GM21717 (cell line): ENCODE measurements at regions not wholly inside any gene's neighbourhood (a gene's known extent, or its start where the extent isn't known, plus 50 kb on each side); places are given as distances from the start of the nearest gene placed in this dataset.
A peak's percentile ranks its signal among the peaks of the same experiment; 100 is the strongest.

ENCODE experiments used
- ATAC-seq: cut with Tn5 transposase; IDR thresholded peaks from one replicate; pipeline ENCODE4 v1.9.1; 2021; ENCODE audit warnings: mild to moderate bottlenecking, moderate library complexity; ENCODE audit not compliant: unreplicated experiment

DNA sequence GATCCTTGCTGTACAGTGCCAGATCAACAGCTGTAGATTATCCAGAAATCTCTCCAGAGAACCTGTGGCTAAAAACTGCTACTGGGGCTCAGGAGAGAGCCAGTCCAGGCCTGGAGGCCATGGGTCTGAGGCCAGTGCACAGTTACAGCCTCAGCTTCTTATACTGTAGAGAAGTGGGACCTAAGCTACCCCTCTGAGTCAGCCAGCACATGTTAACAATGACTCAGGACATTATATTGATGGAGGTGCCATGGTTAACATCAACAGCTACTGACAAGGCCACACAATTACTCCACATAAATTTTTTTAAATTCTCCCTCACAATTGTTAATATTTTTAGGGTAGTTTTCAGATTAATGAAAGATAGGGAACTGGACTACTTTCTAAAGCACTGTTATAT is 138.5 kb downstream of the RBM26 start:
- ATAC-seq, result no peak

DNA sequence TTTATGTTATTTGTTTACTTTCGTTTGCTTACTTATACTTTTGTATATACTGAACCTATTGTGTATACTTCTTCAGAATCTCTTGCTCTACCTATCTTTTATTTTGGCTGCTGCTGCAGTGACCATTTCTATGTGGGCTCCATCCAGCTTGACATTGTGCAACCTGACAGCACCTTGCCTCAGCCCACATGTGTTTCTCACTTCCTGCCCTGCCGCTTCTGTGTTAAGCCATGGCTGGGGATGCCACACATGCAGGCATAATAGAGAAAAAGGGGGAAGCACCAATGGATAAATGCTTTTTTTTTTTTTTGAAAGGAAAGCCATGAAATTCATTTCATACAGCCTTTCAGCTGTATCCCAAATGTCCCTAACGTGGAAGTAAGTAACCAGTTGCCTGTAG is 147.6 kb downstream of the RBM26 start:
- ATAC-seq, result peak; percentile 97

DNA sequence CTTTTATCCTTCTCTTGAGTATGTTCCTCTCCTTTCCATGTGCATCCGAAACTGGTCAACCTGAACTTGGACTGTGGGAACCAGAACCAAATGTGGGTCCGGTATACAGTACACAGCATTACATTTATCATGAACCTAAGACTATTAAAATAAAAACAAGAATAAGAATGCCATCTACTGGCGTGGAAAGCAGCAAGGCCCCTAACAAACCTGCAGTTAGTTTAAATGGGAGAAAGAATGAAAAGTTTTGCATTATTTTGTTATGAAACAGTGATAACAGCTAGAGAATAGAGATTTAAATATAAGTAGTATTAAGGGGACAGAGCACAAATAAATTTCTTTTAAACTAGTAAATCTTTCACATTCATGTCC is 159.5 kb downstream of the RBM26 start:
- no peak for ATAC-seq

DNA sequence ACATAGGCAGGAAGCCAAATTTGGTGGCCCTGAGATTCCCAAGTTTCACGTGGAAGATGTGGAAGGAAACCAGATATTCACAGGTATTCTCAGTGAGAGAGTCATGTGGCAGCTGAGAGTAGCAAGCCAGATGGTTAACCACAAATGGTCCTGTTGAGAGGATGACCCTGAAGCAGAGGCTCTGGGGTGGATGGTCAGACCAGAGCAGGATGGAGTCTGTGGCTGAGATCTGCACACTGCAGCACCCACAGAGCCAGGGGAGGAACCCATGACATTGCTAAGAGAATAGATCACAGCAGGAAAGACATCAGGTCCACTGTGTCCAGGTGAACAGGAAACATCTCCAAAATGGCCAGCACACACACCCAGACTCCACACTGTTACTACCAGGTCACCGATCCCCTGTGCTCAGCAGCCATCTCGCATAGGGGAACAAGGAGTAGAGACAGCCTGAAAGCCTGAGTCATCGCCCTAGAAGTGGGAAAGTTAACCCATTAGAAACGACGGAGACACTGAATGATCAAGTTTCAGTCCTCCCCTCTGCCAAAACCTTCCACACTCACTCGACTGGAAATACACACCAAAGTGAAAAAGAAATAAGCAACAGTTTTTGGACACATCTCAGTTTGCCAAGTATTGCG is 160.0 kb downstream of the RBM26 start:
- no peak for ATAC-seq

DNA sequence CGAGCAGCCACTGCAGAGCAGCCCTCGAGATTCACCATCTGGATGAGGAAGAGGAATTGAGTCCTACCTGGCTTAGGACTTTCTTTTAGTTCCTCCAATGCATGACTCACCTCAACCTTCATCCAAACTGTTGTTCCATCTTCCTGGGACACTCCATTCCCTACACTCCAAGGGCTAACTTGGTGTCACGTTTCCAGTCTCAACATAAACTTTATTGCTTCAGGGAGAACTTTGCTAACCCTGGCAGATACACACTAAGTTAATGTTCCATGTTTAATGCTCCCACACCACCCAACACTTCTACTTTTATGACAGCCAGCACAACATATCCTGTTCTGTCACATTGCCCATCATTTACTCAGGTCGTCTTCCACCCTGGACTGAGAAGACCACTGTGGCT is 164.4 kb downstream of the RBM26 start:
- ATAC-seq, result no peak

GRCh38 chr13:79237981-79238380 is 168.1 kb downstream of the RBM26 start:
- ATAC-seq, result no peak

- no peak for ATAC-seq
These were observed 174.2 kb downstream of the RBM26 start for GRCh38 chr13:79231887-79232286.

- ATAC-seq, result no peak
These were observed 176.3 kb downstream of the RBM26 start for GRCh38 chr13:79229761-79230160.

DNA sequence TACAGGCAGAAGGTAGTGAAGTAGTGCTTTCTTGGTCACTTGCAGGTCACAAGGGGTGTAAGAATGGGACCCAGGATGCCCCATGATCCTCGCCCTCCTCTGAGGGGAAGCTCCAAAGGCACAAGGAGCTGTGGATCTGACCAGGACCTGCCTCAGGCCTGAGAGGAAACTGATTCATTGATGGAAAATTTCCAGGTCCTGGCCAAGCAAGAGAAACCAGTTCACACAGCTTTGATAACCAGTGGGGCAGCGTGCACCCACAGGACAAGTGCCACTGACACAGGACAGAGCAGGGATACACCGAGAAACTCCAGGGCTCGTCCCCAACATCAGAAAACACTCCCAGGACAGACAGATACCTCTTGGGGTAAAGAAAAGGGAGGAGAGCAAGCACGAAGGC is 177.1 kb downstream of the RBM26 start:
- no peak for ATAC-seq

GRCh38 chr13:79227418-79227817 is 178.6 kb downstream of the RBM26 start:
- ATAC-seq, result peak; percentile 91

DNA sequence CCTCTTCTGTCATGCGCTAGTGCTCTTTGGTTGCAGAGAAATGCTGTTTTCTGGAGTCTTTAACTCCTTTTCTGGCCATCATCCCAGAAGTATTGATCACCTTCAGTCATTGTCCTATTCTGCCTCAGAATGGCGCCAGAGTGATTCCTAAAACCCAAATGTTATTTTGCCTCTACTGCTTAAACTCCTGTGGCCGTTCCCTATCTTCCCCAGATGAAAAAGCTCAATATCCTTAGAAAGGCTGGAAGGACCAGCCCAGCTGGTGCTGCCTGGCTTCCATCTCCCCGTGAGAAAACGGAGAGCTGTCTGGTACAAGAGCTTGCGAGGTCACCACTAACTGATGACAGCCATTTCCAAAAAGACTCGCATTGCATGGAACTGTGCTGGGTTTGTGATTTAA is 179.1 kb downstream of the RBM26 start:
- peak; percentile 27 for ATAC-seq

DNA sequence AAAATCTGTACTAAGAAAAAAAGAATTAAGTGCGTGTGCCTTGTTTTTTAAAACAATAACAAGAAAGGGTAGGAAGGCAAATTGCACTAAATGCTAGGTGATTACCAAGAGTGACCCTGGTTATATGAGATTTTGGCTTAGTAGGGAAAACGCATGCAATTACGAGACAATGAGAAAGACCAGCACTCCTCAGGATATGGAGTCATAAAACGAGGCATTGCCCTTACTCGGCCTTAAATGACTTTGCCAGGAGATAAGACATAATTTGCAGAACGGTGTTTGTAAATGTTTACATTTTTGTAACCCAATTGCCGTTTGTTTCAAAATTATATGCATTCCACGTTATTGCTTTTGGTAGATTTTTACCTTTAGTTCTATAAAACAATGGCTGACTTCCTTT is 179.8 kb downstream of the RBM26 start:
- no peak for ATAC-seq

DNA sequence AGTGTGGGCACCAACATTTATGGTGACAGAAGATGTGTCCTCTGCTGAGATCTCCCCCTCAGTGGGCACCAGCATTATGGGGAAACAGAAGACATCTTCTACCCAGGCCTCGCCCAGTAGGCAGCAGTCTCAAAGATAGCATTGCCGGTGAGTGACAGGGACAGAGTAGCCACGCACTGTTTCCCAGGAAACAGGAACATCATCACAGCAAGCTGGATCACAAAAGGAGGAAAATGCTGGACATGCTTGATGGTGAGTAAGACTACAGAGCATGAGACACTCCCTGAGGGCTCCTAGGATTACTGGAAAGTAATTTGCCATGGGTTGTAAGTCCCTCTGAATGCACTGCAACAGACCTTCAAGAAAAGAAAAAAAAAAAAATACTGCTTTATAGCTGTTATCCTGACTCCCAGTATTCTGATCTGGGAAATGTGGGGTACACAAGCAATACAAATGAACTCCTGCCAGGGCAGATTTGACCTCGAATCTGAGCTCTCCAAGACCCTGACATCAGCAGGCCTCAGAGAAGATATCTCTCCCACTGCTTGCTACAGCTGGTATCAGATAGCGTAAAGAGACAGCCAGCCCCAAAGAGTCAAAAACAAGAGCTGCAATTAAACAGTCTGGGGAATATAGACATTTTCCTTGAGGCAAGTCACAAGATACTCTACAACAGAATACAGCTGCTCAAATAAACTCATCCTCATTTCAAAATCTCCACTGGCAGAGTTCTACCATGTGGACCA is 180.4 kb downstream of the RBM26 start:
- no peak for ATAC-seq

- no peak for ATAC-seq
These were observed 183.4 kb downstream of the RBM26 start for GRCh38 chr13:79222427-79223205.

DNA sequence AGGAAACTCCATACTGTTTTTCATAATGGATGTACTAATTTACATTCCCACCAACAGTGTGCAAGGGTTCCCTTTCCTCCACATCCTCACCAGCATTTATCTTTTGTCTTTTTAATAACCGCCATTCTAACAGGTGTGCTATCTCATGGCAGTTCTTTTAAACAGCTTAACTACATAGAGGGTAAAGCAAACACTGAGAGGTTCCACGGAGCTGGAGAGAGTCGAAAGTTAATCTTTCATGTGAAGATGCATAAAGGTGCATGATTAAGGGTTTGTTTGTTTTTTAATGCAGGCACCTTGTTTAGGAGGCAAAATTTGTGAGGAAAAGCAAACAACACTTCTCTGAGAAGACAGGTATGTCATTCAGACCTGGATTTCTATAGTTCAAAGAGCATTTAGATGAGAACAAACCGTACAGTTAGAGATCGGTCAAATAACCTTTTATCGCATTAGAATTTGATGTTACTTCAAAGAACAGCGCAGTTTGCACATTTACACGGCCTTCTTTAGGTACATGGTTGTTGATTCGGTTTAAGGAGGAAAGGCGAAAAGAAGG is 193.9 kb downstream of the RBM26 start:
- ATAC-seq, result no peak

GRCh38 chr13:79211377-79211776 is 194.7 kb downstream of the RBM26 start:
- no peak for ATAC-seq

DNA sequence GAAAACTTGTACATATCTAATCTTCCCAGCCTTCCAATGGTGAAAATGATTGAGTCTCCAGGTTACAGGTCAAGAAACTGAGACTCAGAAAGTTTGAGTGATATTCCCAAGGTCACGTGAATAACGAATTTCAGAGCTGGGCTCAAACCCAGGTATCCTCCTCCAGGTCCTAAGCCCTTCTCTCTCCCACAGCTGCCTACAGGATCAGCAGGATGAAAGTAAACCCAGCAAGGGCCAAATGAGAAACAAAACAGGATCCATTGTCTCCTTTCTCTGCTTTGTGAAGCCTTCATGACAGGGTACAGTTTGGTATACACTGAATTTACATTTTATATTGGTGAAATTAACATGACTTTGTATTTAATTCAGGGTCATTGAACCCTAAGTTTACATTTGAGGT is 208.1 kb downstream of the RBM26 start:
- ATAC-seq, result no peak

DNA sequence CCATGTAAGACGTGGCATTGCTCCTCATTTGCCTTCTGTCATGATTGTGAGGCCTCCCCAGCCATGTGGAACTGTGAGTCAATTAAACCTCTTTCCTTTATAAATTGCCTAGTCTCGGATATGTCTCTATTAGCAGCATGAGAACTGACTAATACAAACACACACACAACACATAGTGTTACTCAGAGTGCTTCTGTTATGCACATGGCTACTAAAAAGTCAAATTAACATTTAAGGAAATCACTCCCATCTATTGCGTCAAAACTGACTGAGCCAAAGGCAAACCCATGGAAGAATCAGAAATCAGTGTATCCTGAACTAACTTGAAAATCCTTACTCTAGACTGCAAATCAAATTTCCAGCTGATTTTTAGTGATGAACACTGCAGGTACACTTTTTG is 209.2 kb downstream of the RBM26 start:
- no peak for ATAC-seq

GRCh38 chr13:79196366-79196765 is 209.7 kb downstream of the RBM26 start:
- ATAC-seq, result no peak

- peak; percentile 41 for ATAC-seq
These were observed 211.3 kb downstream of the RBM26 start for GRCh38 chr13:79194727-79195126.

- ATAC-seq, result peak; percentile 96
These were observed 211.8 kb downstream of the RBM26 start for GRCh38 chr13:79194272-79194671.

GRCh38 chr13:79191501-79191900 is 214.6 kb downstream of the RBM26 start:
- no peak for ATAC-seq
